WTC11 (cell line): ENCODE measurements at regions not wholly inside any gene's neighbourhood (a gene's known extent, or its start where the extent isn't known, plus 50 kb on each side); places are given as distances from the start of the nearest gene placed in this dataset.

ENCODE experiments used
- ATAC-seq: fragments of 200-7000 bp; cut with Tn5 transposase; 2 replicates; pipeline ENCODE4 v1.10.0; 2021; ENCODE audit warnings: mild to moderate bottlenecking, moderate library complexity
- CTCF ChIA-PET: fragments of 300-600 bp; sonication (Branson Sonifier 250); formaldehyde crosslinking; loops from one replicate; lab custom pipeline; 2021; ENCODE audit warnings: antibody characterized with exemption; lab: Charles Lee
- POLR2A ChIA-PET: fragments of 350-600 bp; sonication (Branson Sonifier 250); formaldehyde crosslinking; loops from one replicate; lab custom pipeline; 2021; ENCODE audit warnings: antibody characterized with exemption; lab: Charles Lee
- DNase-seq: peaks from one replicate; pipeline ENCODE4 v3.0.0; 2021; ENCODE audit warnings: low spot score
- H3K27ac Mint-ChIP-seq: 2 replicates; pipeline ENCODE4 v1.8.0; 2021; ENCODE audit warnings: mixed read lengths
- H3K27me3 Mint-ChIP-seq: 2 replicates; pipeline ENCODE4 v1.8.0; 2021; ENCODE audit warnings: low read depth, mild to moderate bottlenecking, moderate library complexity, mixed read lengths
- H3K36me3 Mint-ChIP-seq: 2 replicates; pipeline ENCODE4 v1.8.0; 2021; ENCODE audit warnings: mixed read lengths
- H3K4me1 Mint-ChIP-seq: 2 replicates; pipeline ENCODE4 v1.8.0; 2022; ENCODE audit warnings: mixed read lengths
- H3K4me3 Mint-ChIP-seq: 2 replicates; pipeline ENCODE4 v1.8.0; 2021; ENCODE audit warnings: mild to moderate bottlenecking, moderate library complexity, mixed read lengths
- H3K9me3 Mint-ChIP-seq: 2 replicates; pipeline ENCODE4 v1.8.0; 2021; ENCODE audit warnings: mixed read lengths
- AFF4 ChIP-seq: sonication (generic); formaldehyde crosslinking; IDR thresholded peaks from 2 replicates; pipeline ENCODE4 v1.8.1; 2023; ENCODE audit warnings: mild to moderate bottlenecking, missing genetic modification reagents, borderline replicate concordance
- E2F4 ChIP-seq: sonication (generic); formaldehyde crosslinking; IDR thresholded peaks from 2 replicates; pipeline ENCODE4 v1.8.1; 2022; ENCODE audit warnings: low read depth, mild to moderate bottlenecking, moderate library complexity, missing genetic modification reagents, borderline replicate concordance
- E2F5 ChIP-seq: sonication (generic); formaldehyde crosslinking; IDR thresholded peaks from 2 replicates; pipeline ENCODE4 v1.8.1; 2022; ENCODE audit warnings: mild to moderate bottlenecking, moderate library complexity, missing genetic modification reagents
- ELF4 ChIP-seq: sonication (generic); formaldehyde crosslinking; IDR thresholded peaks from 2 replicates; pipeline ENCODE4 v1.8.1; 2022; ENCODE audit warnings: low read depth, mild to moderate bottlenecking, moderate library complexity, missing genetic modification reagents
- ERG ChIP-seq: fragments of 250-450 bp; sonication (Bioruptor Pico); IDR thresholded peaks from 2 replicates; pipeline ENCODE4 v1.8.0; 2021; ENCODE audit warnings: mild to moderate bottlenecking
- FOXJ3 ChIP-seq: sonication (generic); formaldehyde crosslinking; IDR thresholded peaks from 2 replicates; pipeline ENCODE4 v1.9.0; 2021; ENCODE audit warnings: missing genetic modification reagents, mild to moderate bottlenecking, borderline replicate concordance
- FOXK1 ChIP-seq: sonication (generic); formaldehyde crosslinking; IDR thresholded peaks from 2 replicates; pipeline ENCODE4 v1.8.0; 2022; ENCODE audit warnings: mild to moderate bottlenecking, moderate library complexity, missing genetic modification reagents
- FOXP1 ChIP-seq: sonication (generic); formaldehyde crosslinking; IDR thresholded peaks from 2 replicates; pipeline ENCODE4 v1.8.0; 2022; ENCODE audit warnings: missing genetic modification reagents, mild to moderate bottlenecking, moderate library complexity, borderline replicate concordance
- HMGXB4 ChIP-seq: sonication (generic); formaldehyde crosslinking; IDR thresholded peaks from 2 replicates; pipeline ENCODE4 v1.8.1; 2023; ENCODE audit warnings: mild to moderate bottlenecking, moderate library complexity, missing genetic modification reagents
- JAZF1 ChIP-seq: fragments of 250-450 bp; sonication (Bioruptor Pico); IDR thresholded peaks from 2 replicates; pipeline ENCODE4 v1.9.0; 2021; ENCODE audit warnings: moderate library complexity, mild to moderate bottlenecking, inconsistent platforms
- JUN ChIP-seq: sonication (generic); formaldehyde crosslinking; IDR thresholded peaks from 2 replicates; pipeline ENCODE4 v1.8.0; 2023; ENCODE audit warnings: mild to moderate bottlenecking, missing genetic modification reagents
- KAT7 ChIP-seq: sonication (generic); formaldehyde crosslinking; IDR thresholded peaks from 2 replicates; pipeline ENCODE4 v1.8.1; 2023; ENCODE audit warnings: missing genetic modification reagents, mild to moderate bottlenecking, borderline replicate concordance
- MYBL2 ChIP-seq: sonication (generic); formaldehyde crosslinking; IDR thresholded peaks from 2 replicates; pipeline ENCODE4 v1.8.1; 2023; ENCODE audit warnings: mild to moderate bottlenecking, moderate library complexity, missing genetic modification reagents
- NR3C1 ChIP-seq: sonication (generic); formaldehyde crosslinking; conservative IDR thresholded peaks from 2 replicates; pipeline ENCODE4 v1.8.1; 2023; ENCODE audit warnings: low read depth, mild to moderate bottlenecking, missing genetic modification reagents
- SOX15 ChIP-seq: fragments of 250-450 bp; sonication (Bioruptor Pico); IDR thresholded peaks from 2 replicates; pipeline ENCODE4 v1.9.0; 2021; ENCODE audit warnings: mild to moderate bottlenecking
- SP1 ChIP-seq: sonication (generic); formaldehyde crosslinking; conservative IDR thresholded peaks from 2 replicates; pipeline ENCODE4 v1.8.1; 2022; ENCODE audit warnings: missing genetic modification reagents
- ZNF416 ChIP-seq: fragments of 250-450 bp; sonication (Bioruptor Pico); IDR thresholded peaks from 2 replicates; pipeline ENCODE4 v1.9.0; 2021; ENCODE audit warnings: mild to moderate bottlenecking, inconsistent platforms
- ZNF425 ChIP-seq: fragments of 250-450 bp; sonication (Bioruptor Pico); conservative IDR thresholded peaks from 2 replicates; pipeline ENCODE4 v1.9.0; 2021; ENCODE audit warnings: mild to moderate bottlenecking
- TF ChIP-seq, protein P1 (sequence below): fragments of 250-450 bp; sonication (Bioruptor Pico); IDR thresholded peaks from 2 replicates; pipeline ENCODE4 v1.9.0; 2021; ENCODE audit warnings: mild to moderate bottlenecking
- TF ChIP-seq, protein P2 (sequence below): sonication (generic); formaldehyde crosslinking; IDR thresholded peaks from 2 replicates; pipeline ENCODE4 v1.8.1; 2022; ENCODE audit warnings: low read depth, missing genetic modification reagents, borderline replicate concordance
- TF ChIP-seq, protein P3 (sequence below): sonication (generic); formaldehyde crosslinking; IDR thresholded peaks from 2 replicates; pipeline ENCODE4 v1.8.0; 2022; ENCODE audit warnings: mild to moderate bottlenecking, missing genetic modification reagents

GRCh38 chr5:53319315-53319714, 161.1 kb upstream of the FST start:
- DNase-seq (no peak), ATAC-seq (no peak)
- H3K4me3 Mint-ChIP-seq = no peak overlapping the region
- 0 out of 2 replicates have a peak, but pooled peaks cover 3% of the 10 kb centered on the region for H3K4me1 Mint-ChIP-seq
- no peak overlapping the region for H3K27ac Mint-ChIP-seq
- POLR2A ChIA-PET = no interaction called here
- CTCF ChIA-PET = no interaction called here
- H3K27me3 Mint-ChIP-seq = no peaks in the 10 kb centered on the region
- TF ChIP-seq ELF4 (no peak), SOX15 (no peak), E2F4 (CRISPR knock-in tag) (no peak), E2F5 (no peak), ZNF416 (CRISPR knock-in tag) (no peak), JAZF1 (CRISPR knock-in tag) (no peak), MYBL2 (CRISPR knock-in tag) (no peak), ZNF425 (CRISPR knock-in tag) (no peak), HMGXB4 (CRISPR knock-in tag) (no peak), FOXJ3 (CRISPR knock-in tag) (no peak), KAT7 (CRISPR knock-in tag) (no peak), SP1 (no peak), NR3C1 (CRISPR knock-in tag) (no peak), FOXK1 (CRISPR knock-in tag) (no peak), JUN (no peak)
- TF ChIP-seq, protein P1, sequence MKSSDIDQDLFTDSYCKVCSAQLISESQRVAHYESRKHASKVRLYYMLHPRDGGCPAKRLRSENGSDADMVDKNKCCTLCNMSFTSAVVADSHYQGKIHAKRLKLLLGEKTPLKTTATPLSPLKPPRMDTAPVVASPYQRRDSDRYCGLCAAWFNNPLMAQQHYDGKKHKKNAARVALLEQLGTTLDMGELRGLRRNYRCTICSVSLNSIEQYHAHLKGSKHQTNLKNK (CRISPR knock-in tag) = no peak
- TF ChIP-seq, protein P2, sequence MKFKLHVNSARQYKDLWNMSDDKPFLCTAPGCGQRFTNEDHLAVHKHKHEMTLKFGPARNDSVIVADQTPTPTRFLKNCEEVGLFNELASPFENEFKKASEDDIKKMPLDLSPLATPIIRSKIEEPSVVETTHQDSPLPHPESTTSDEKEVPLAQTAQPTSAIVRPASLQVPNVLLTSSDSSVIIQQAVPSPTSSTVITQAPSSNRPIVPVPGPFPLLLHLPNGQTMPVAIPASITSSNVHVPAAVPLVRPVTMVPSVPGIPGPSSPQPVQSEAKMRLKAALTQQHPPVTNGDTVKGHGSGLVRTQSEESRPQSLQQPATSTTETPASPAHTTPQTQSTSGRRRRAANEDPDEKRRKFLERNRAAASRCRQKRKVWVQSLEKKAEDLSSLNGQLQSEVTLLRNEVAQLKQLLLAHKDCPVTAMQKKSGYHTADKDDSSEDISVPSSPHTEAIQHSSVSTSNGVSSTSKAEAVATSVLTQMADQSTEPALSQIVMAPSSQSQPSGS (CRISPR knock-in tag) = no peak
- TF ChIP-seq, protein P3, sequence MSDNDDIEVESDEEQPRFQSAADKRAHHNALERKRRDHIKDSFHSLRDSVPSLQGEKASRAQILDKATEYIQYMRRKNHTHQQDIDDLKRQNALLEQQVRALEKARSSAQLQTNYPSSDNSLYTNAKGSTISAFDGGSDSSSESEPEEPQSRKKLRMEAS = no peak
- peaks cover 21% of the 10 kb centered on the region for H3K9me3 Mint-ChIP-seq
- peaks cover 5% of the 10 kb centered on the region for H3K36me3 Mint-ChIP-seq

GRCh38 chr5:53321073-53321472, 159.4 kb upstream of the FST start:
- Mint-ChIP-seq H3K4me3 (no peak overlapping the region), H3K36me3 (no peaks in the 10 kb centered on the region), H3K4me1 (0 out of 2 replicates have a peak, but pooled peaks cover 3% of the 10 kb centered on the region), H3K27me3 (no peaks in the 10 kb centered on the region), H3K9me3 (peaks cover 9% of the 10 kb centered on the region), H3K27ac (no peak overlapping the region)
- ATAC-seq = no peak
- DNase-seq = no peak
- CTCF ChIA-PET = no interaction called here
- POLR2A ChIA-PET = no interaction called here
- TF ChIP-seq FOXP1 (CRISPR knock-in tag) = no peak
- no peak for TF ChIP-seq AFF4 (CRISPR knock-in tag)
- TF ChIP-seq E2F5 = no peak
- TF ChIP-seq ERG (CRISPR knock-in tag) = no peak
- TF ChIP-seq, protein P3 = no peak
